H1 (cell line): ENCODE measurements at regions not wholly inside any gene's neighbourhood (a gene's known extent, or its start where the extent isn't known, plus 50 kb on each side); places are given as distances from the start of the nearest gene placed in this dataset.

Experiments used
- CTCF ChIA-PET: fragments of 300-600 bp; sonication (Branson Sonifier 250); formaldehyde crosslinking; loops from one replicate; lab custom pipeline; 2021; ENCODE audit not compliant: partially characterized antibody; lab: Charles Lee
- POLR2A ChIA-PET: fragments of 300-600 bp; sonication (Branson Sonifier 250); formaldehyde crosslinking; loops from one replicate; lab custom pipeline; 2021; ENCODE audit warnings: inconsistent platforms; ENCODE audit not compliant: partially characterized antibody; lab: Charles Lee
- DNase-seq, 2 experiments: peaks; one replicate each; pipeline versions ENCODE4 v3.0.0 to v3.0.0-alpha.2; 2010 to 2022; ENCODE audit warnings: low spot score in 2 of 2, low read depth in 1 of 2, mixed read lengths in 1 of 2
- FAIRE-seq: peaks from 2 replicates; lab custom pipeline; 2011; peaks lifted over from hg19 to GRCh38; lab: Jason Lieb, UNC
- H2AFZ ChIP-seq: 2 replicates; pipeline ENCODE4 v1.8.1; 2012; ENCODE audit warnings: low read length, inconsistent platforms
- H2AK5ac ChIP-seq: 2 replicates; pipeline ENCODE4 v1.6.1; 2013; ENCODE audit warnings: low read depth, low read length
- H2BK120ac ChIP-seq: replicated peaks from 2 replicates; pipeline ENCODE3; 2013; ENCODE audit warnings: low read depth, low read length, inconsistent platforms
- H2BK12ac ChIP-seq: 2 replicates; pipeline ENCODE4 v1.6.1; 2013; ENCODE audit warnings: low read depth, low read length
- H2BK15ac ChIP-seq: 2 replicates; pipeline ENCODE4 v1.6.1; 2013; ENCODE audit warnings: low read length
- H2BK20ac ChIP-seq: 2 replicates; pipeline ENCODE4 v1.6.1; 2013; ENCODE audit warnings: low read length
- H2BK5ac ChIP-seq: 2 replicates; pipeline ENCODE4 v1.6.1; 2013; ENCODE audit warnings: low read depth, low read length
- H3K14ac ChIP-seq: 2 replicates; pipeline ENCODE4 v1.6.1; 2013; ENCODE audit warnings: inconsistent platforms; ENCODE audit not compliant: insufficient read length
- H3K18ac ChIP-seq: 2 replicates; pipeline ENCODE4 v1.6.1; 2013; ENCODE audit warnings: low read length; ENCODE audit errors: extremely low read depth
- H3K23ac ChIP-seq: 2 replicates; pipeline ENCODE4 v1.6.1; 2013; ENCODE audit warnings: inconsistent platforms; ENCODE audit not compliant: insufficient read length
- H3K23me2 ChIP-seq: 2 replicates; pipeline ENCODE4 v1.6.1; 2013; ENCODE audit warnings: low read depth, low read length
- H3K27ac ChIP-seq: 2 replicates; pipeline ENCODE4 v1.6.1; 2011; ENCODE audit warnings: low read depth, low read length, inconsistent platforms
- H3K27me3 ChIP-seq, 4 experiments: replicated peaks in 1 of 4; 1 replicate in 1 of 4; 2 replicates in 3 of 4; pipeline versions ENCODE4 v1.6.1 to v1.8.1; 2011 to 2013; ENCODE audit warnings: low read length in 3 of 4, mild to moderate bottlenecking in 3 of 4, inconsistent platforms in 2 of 4, mixed read lengths in 2 of 4, moderate library complexity in 1 of 4; ENCODE audit not compliant: control insufficient read depth in 3 of 4, insufficient read depth in 3 of 4; ENCODE audit errors: extremely low read depth in 1 of 4
- H3K36me3 ChIP-seq, 4 experiments: 2 replicates each; pipeline versions ENCODE4 v1.6.1 to v1.8.1; 2011 to 2013; ENCODE audit warnings: mild to moderate bottlenecking in 4 of 4, low read length in 3 of 4, moderate library complexity in 2 of 4, control low read depth in 1 of 4, inconsistent platforms in 1 of 4; ENCODE audit not compliant: insufficient read depth in 4 of 4, control insufficient read depth in 2 of 4
- H3K4ac ChIP-seq: replicated peaks from 2 replicates; pipeline ENCODE3; 2013; ENCODE audit warnings: low read length, low read depth, mixed read lengths, inconsistent platforms; ENCODE audit not compliant: insufficient read length
- H3K4me1 ChIP-seq, 4 experiments: replicated peaks in 1 of 4; 1 replicate in 1 of 4; 2 replicates in 3 of 4; pipeline versions ENCODE4 v1.6.1 to v1.8.1; 2011 to 2013; ENCODE audit warnings: low read length in 3 of 4, inconsistent platforms in 2 of 4, mixed read lengths in 1 of 4; ENCODE audit not compliant: insufficient read depth in 4 of 4, control insufficient read depth in 3 of 4
- H3K4me2 ChIP-seq, 2 experiments: 2 replicates each; pipeline versions ENCODE4 v1.6.1 to v1.8.1; 2011 to 2013; ENCODE audit warnings: low read depth in 2 of 2, low read length in 2 of 2, control low read depth in 1 of 2, inconsistent platforms in 1 of 2, mild to moderate bottlenecking in 1 of 2; ENCODE audit not compliant: insufficient read depth in 1 of 2
- H3K4me3 ChIP-seq, 4 experiments: fragments of 200-600, 300-600 bp in 1 of 4; sonication (generic), shearing (Covaris generic), sonication (Bioruptor Twin) in 1 of 4; 2 replicates each; pipeline versions ENCODE4 v1.5.1 to v1.8.1; 2011 to 2016; ENCODE audit warnings: low read length in 4 of 4, low read depth in 3 of 4, control low read depth in 2 of 4, inconsistent platforms in 2 of 4, mild to moderate bottlenecking in 2 of 4, mixed read lengths in 1 of 4, moderate library complexity in 1 of 4; ENCODE audit not compliant: insufficient read depth in 2 of 4; ENCODE audit errors: extremely low read depth in 1 of 4
- H3K56ac ChIP-seq: replicated peaks from 2 replicates; pipeline ENCODE3; 2013; ENCODE audit warnings: low read depth, mild to moderate bottlenecking, mixed read lengths, low read length, inconsistent platforms; ENCODE audit not compliant: insufficient read length
- H3K79me1 ChIP-seq: 2 replicates; pipeline ENCODE4 v1.6.1; 2013; ENCODE audit warnings: low read depth, low read length, control low read depth
- H3K79me2 ChIP-seq, 2 experiments: 2 replicates each; pipeline versions ENCODE4 v1.6.1 to v1.8.1; 2012 to 2013; ENCODE audit warnings: low read length in 2 of 2, mild to moderate bottlenecking in 2 of 2, inconsistent platforms in 1 of 2; ENCODE audit not compliant: insufficient read depth in 2 of 2, control insufficient read depth in 1 of 2
- H3K9ac ChIP-seq, 4 experiments: replicated peaks in 1 of 4; 1 replicate in 1 of 4; 2 replicates in 3 of 4; pipeline versions ENCODE4 v1.6.1 to v1.8.1; 2011 to 2013; ENCODE audit warnings: low read depth in 3 of 4, low read length in 3 of 4, control low read depth in 2 of 4, mild to moderate bottlenecking in 2 of 4, moderate library complexity in 2 of 4, inconsistent platforms in 1 of 4; ENCODE audit errors: extremely low read depth in 1 of 4
- H3K9me3 ChIP-seq, 2 experiments: 2 replicates each; pipeline versions ENCODE4 v1.6.1 to v1.8.1; 2012 to 2013; ENCODE audit warnings: mild to moderate bottlenecking in 2 of 2, moderate library complexity in 2 of 2, control low read depth in 1 of 2, inconsistent platforms in 1 of 2, low read depth in 1 of 2, low read length in 1 of 2, mixed read lengths in 1 of 2; ENCODE audit not compliant: insufficient read depth in 2 of 2
- H4K20me1 ChIP-seq, 2 experiments: replicated peaks in 1 of 2; 2 replicates each; pipeline versions ENCODE3 to v1.8.1; 2011 to 2013; ENCODE audit warnings: inconsistent platforms in 2 of 2, low read length in 2 of 2, mild to moderate bottlenecking in 1 of 2; ENCODE audit not compliant: insufficient read depth in 2 of 2, control insufficient read depth in 1 of 2
- H4K5ac ChIP-seq: 2 replicates; pipeline ENCODE4 v1.6.1; 2013; ENCODE audit warnings: low read length, low read depth, mixed read lengths, inconsistent platforms; ENCODE audit not compliant: insufficient read length
- H4K8ac ChIP-seq: 2 replicates; pipeline ENCODE4 v1.8.0; 2013; ENCODE audit warnings: mild to moderate bottlenecking, moderate library complexity, low read length, inconsistent platforms; ENCODE audit not compliant: insufficient read depth; ENCODE audit errors: extremely low read depth
- H4K91ac ChIP-seq: replicated peaks from 2 replicates; pipeline ENCODE3; 2013; ENCODE audit warnings: low read length, mixed read lengths, inconsistent platforms; ENCODE audit not compliant: insufficient read length
- CTBP2 ChIP-seq: IDR thresholded peaks from 2 replicates; pipeline ENCODE4 v1.7.0; 2011; ENCODE audit warnings: borderline replicate concordance, mild to moderate bottlenecking, moderate library complexity, mixed read lengths, low read length; ENCODE audit not compliant: insufficient read depth, insufficient read length
- EGR1 ChIP-seq: IDR thresholded peaks from 2 replicates; pipeline ENCODE4 v1.6.1; 2011; ENCODE audit warnings: low read depth, low read length, borderline replicate concordance
- GABPA ChIP-seq: IDR thresholded peaks from 2 replicates; pipeline ENCODE4 v1.6.1; 2011; ENCODE audit warnings: mild to moderate bottlenecking, low read length, moderate library complexity, borderline replicate concordance; ENCODE audit not compliant: insufficient read depth
- HDAC2 ChIP-seq, 2 experiments: fragments of 300-600 bp in 1 of 2; sonication (generic) in 1 of 2; IDR thresholded peaks; 2 replicates each; pipeline ENCODE4 v1.6.1; 2011 to 2012; ENCODE audit warnings: low read depth in 2 of 2, low read length in 2 of 2, mild to moderate bottlenecking in 2 of 2, moderate library complexity in 2 of 2, borderline replicate concordance in 1 of 2, inconsistent platforms in 1 of 2
- MAFK ChIP-seq: IDR thresholded peaks from 2 replicates; pipeline ENCODE4 v1.6.1; 2012; ENCODE audit warnings: low read depth, mild to moderate bottlenecking, improper control_type of control experiment, low read length
- NRF1 ChIP-seq: IDR thresholded peaks from 2 replicates; pipeline ENCODE4 v1.6.1; 2011; ENCODE audit warnings: mild to moderate bottlenecking, low read depth, low read length, improper control_type of control experiment
- POLR2AphosphoS5 ChIP-seq: IDR thresholded peaks from 2 replicates; pipeline ENCODE4 v1.6.1; 2011; ENCODE audit warnings: low read depth, low read length
- POU5F1 ChIP-seq: IDR thresholded peaks from 2 replicates; pipeline ENCODE4 v1.6.1; 2011; ENCODE audit warnings: low read depth, mild to moderate bottlenecking, low read length, moderate library complexity
- RBBP5 ChIP-seq: IDR thresholded peaks from 2 replicates; pipeline ENCODE4 v1.7.1; 2012; ENCODE audit warnings: low read depth, mild to moderate bottlenecking, inconsistent platforms, low read length, moderate library complexity, borderline replicate concordance
- TAF1 ChIP-seq: IDR thresholded peaks from 2 replicates; pipeline ENCODE4 v1.6.1; 2011; ENCODE audit warnings: mild to moderate bottlenecking, low read depth, low read length
- TEAD4 ChIP-seq: IDR thresholded peaks from 2 replicates; pipeline ENCODE4 v1.6.1; 2012; ENCODE audit warnings: low read depth, low read length, inconsistent platforms, mixed read lengths
- ZNF274 ChIP-seq: IDR thresholded peaks from 2 replicates; pipeline ENCODE4 v1.7.0; 2012; ENCODE audit warnings: low read length, borderline replicate concordance; ENCODE audit errors: extremely low read depth
- WGBS, 2 experiments: shearing (Covaris generic) in 1 of 2; methylation state at CpG; one replicate each; pipeline versions ENCODE4 v1.1.6 to v1.1.7; 2013 to 2015; ENCODE audit warnings: low lambda C conversion rate in 2 of 2, mixed read lengths in 2 of 2, inconsistent platforms in 1 of 2, low coverage in 1 of 2, missing lambda C conversion rate in 1 of 2; ENCODE audit not compliant: insufficient replicate concordance in 2 of 2, insufficient coverage in 1 of 2, insufficient read length in 1 of 2; ENCODE audit errors: extremely low coverage in 1 of 2, missing lambda C conversion rate in 1 of 2; 5-methylcytosine and 5-hydroxymethylcytosine counted together
- TF ChIP-seq, protein P1 (sequence below): IDR thresholded peaks from 2 replicates; pipeline ENCODE4 v1.6.1; 2012; ENCODE audit warnings: low read length, inconsistent platforms

DNA sequence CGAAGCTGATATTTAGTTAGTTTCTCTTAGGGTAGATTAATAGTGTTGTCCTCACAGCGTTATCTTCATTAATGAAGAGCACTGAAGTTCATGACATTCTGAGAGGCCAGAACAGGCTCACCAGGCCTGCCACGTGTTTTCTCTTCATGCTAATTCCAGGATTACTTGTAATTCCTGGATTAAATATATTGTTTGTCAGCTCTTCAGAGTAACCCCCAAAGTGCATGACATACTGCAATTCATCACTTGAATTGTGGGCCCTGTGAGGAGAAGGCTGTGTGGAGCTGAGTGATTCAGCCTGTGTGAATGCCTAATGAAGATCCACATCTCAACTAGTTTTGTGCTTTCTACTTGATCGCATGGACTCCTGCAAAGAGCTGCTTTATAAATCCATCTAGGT, 401.0 kb upstream of the ADAMTSL1 start:
- H3K27ac ChIP-seq, result no peak overlapping the region
- H3K9me3 ChIP-seq, result no peaks in the 10 kb centered on the region
- no peak overlapping the region for H3K4ac ChIP-seq
- H3K79me2 ChIP-seq, result no peaks in the 10 kb centered on the region
- H2BK120ac ChIP-seq, result no peak overlapping the region
- H2AK5ac ChIP-seq, result no peak overlapping the region
- DNase-seq, result no peak
- H4K91ac ChIP-seq, result no peak overlapping the region
- POLR2A ChIA-PET, result no interaction called here
- CTCF ChIA-PET, result interaction anchor here (1.1 to 2.6 kb wide), 4 partner anchors 8 to 134 kb away, joined by 3 to 15 read pairs (median 4); no protein-coding TSS in a partner anchor
- no peak overlapping the region for H3K18ac ChIP-seq
- no peak overlapping the region for H4K8ac ChIP-seq
- H2BK15ac ChIP-seq, result no peak overlapping the region
- H3K14ac ChIP-seq, result no peak overlapping the region
- no peaks in the 10 kb centered on the region for H3K36me3 ChIP-seq
- H2BK5ac ChIP-seq, result no peak overlapping the region
- no peaks in the 10 kb centered on the region for H3K27me3 ChIP-seq
- no peak overlapping the region for H3K23ac ChIP-seq
- no peak overlapping the region for H3K9ac ChIP-seq
- no peak overlapping the region for H3K4me3 ChIP-seq
- H3K79me1 ChIP-seq, result no peaks in the 10 kb centered on the region
- H3K4me1 ChIP-seq, result no peaks in the 10 kb centered on the region
- H3K23me2 ChIP-seq, result no peaks in the 10 kb centered on the region
- no peak overlapping the region for H3K56ac ChIP-seq
- no peak overlapping the region for H4K5ac ChIP-seq
- no peaks in the 10 kb centered on the region for H4K20me1 ChIP-seq
- no peak overlapping the region for H2AFZ ChIP-seq
- WGBS, 2 experiments, result 94% methylated on average over 4 of the region's 4 CpGs; no CpG with 5 or more reads in 1 of the 2 experiments
- no peak overlapping the region for H3K4me2 ChIP-seq
- no peak for FAIRE-seq
- no peak overlapping the region for H2BK20ac ChIP-seq
- no peak overlapping the region for H2BK12ac ChIP-seq
- TF ChIP-seq EGR1, result no peak
- no peak for TF ChIP-seq GABPA
- TF ChIP-seq CTBP2, result no peak
- no peak for TF ChIP-seq HDAC2 (IDR thresholded peaks at IDR 0.05; ENCODE audit: borderline replicate concordance in 1 of 2, low read depth in 2 of 2, low read length in 2 of 2)
- TF ChIP-seq POU5F1, result no peak
- TF ChIP-seq, protein P1, sequence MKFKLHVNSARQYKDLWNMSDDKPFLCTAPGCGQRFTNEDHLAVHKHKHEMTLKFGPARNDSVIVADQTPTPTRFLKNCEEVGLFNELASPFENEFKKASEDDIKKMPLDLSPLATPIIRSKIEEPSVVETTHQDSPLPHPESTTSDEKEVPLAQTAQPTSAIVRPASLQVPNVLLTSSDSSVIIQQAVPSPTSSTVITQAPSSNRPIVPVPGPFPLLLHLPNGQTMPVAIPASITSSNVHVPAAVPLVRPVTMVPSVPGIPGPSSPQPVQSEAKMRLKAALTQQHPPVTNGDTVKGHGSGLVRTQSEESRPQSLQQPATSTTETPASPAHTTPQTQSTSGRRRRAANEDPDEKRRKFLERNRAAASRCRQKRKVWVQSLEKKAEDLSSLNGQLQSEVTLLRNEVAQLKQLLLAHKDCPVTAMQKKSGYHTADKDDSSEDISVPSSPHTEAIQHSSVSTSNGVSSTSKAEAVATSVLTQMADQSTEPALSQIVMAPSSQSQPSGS, result no peak
- no peak for TF ChIP-seq TAF1
- no peak for TF ChIP-seq TEAD4
- no peak for TF ChIP-seq RBBP5
- no peak for TF ChIP-seq POLR2AphosphoS5
- no peak for TF ChIP-seq MAFK
- TF ChIP-seq NRF1, result no peak
- no peak for TF ChIP-seq ZNF274
